Amygdala (tissue), 56 donors: ENCODE measurements at regions not wholly inside any gene's neighbourhood (a gene's known extent, or its start where the extent isn't known, plus 50 kb on each side); places are given as distances from the start of the nearest gene placed in this dataset.
"Not testable (repeated sequence)": the region's sequence is repeated elsewhere in the genome, so short reads cannot be mapped to it uniquely, and the experiment has no call there.

Experiments used
- DNase-seq, 56 donors: peaks; one replicate each; lab custom pipeline; 2025; lab: John Stamatoyannopoulos, UW

DNA sequence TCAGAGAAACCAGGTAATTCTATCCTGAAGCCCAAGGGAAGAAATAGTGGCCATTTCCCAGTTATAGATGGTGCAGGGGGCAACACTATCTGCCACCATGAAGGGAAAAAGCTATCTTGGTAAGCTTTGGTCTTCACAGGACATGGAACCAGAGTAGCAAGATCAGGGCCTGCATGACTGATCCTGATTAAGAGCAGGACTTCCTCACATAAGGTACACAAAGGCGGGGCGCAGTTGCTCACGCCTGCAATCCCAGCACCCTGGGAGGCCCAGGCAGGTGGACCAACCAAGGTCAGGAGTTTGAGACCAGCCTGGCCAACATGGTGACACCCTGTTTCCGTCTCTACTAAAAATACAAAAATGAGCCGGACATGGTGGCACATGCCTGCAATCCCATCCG lies 148.4 kb upstream of the USP9X start:
- no peak for DNase-seq

- no peak for DNase-seq
Measured at GRCh38 chrX:40938423-40938822, 146.8 kb upstream of the USP9X start.

GRCh38 chrX:40943093-40943641 lies 142.1 kb upstream of the USP9X start:
- no peak for DNase-seq

DNA sequence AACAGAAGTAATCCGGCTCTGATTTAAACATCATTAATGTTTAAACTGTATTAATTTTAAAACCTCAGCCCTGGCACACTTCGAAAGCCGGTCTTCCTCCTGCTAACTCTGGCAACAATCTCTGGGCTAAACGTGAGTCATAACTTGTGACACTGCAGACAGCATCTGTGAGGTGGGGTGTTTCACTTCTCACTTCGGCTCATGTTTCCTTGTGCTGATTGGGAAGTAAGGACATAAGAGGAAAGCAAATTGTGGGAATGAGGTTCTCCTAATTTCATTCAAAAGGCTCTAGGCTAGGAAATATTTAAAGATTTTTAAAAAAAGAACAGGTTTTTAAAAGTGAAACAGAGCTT lies 139.9 kb upstream of the USP9X start:
- peak in 5 of 56 donors; percentile 0 to 5 (median 2) for DNase-seq

DNA sequence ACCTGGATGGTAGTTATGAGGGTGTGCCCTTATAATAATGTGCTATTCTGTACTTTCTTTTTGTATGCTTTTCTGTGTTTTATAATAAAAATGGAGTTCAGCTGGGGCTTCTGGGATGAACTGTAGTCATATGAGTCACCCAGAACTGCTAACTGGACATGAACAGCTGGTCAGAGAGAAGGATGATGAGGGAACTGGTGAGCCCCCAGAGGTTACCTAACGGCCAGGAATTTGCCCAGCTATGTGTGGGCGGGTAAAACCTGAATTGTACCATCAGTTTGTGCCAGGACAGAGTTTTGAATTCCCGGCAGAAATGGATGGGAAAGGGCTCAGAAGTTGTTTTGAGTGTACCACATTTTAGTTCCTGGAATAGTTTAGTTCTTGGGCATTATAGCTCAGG lies 138.0 kb upstream of the USP9X start:
- no peak for DNase-seq

DNA sequence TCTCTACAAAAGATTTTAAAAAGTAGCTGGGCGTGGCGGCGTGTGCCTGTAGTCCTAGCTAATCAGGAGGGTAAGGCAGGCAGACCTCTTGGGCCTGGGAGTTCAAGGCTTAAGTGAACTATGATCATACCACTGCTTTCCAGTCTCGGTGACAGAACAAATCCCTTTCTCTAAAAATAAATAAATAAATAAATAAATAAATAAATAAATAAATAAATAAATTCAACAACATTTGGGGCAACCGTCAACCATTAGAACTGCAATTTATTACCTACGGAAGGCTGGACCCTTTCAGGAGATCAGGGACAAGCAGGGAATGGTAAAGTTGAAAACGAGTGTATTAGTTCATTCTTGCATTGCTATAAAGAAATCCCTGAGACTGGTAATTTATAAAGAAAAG lies 136.2 kb upstream of the USP9X start:
- no peak for DNase-seq

- no peak for DNase-seq
Measured at GRCh38 chrX:40950546-40950945, 134.7 kb upstream of the USP9X start.

DNA sequence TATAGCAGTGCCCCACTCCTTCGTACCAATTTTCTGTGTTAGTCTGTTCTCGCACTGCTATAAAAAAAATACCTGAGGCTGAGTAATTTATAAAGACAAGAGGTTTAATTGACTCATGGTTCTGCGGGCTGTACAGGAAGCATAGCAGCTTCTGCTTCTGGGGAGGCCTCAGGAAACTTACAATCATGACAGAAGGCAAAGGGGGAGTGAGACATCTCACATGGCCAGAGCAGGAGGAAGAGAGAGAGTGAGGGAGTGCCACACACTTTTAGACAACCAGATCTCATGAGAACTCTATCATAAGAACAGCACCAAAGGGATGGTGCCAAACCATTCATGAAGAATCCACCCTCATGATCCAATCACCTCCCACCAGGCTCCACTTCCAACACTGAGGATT lies 133.8 kb upstream of the USP9X start:
- not testable (repeated sequence) for DNase-seq

DNA sequence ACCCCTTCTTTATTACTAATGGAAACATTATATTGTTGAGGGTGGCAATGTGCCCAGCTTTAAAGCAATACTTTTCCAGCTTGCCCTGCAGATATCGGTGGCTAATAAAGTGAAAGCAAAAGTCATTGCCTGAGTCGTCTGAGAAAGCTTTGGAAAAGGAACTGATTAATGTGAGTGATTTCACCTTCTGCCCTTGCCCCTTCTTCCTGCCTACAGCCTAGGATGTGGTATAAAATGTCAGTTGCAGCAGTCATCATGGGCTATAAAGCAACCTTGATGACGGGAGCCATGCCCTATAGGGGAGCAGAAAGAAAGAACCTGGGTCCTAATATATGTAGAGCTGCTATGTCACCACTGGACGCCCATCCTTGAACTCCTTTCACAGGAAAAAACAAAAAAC lies 132.4 kb upstream of the USP9X start:
- no peak for DNase-seq

DNA sequence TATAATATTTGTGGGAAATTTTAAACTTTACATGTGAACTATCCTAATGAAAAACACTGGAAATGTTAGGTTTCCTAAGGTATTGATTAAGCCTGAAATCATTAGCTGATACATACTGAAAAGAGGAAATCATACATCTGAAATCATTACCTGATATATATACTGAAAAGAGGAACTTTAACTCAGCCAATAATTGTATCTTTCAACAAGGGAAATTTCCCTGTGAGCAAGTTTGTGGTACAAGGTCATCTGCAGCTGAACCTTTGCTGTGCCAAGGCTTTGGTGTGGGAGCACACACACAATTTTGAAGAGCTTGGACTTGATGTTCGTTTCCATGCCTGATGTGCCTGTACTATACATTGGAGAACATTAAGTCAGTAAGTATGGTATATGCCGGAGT lies 131.9 kb upstream of the USP9X start:
- DNase-seq, result no peak

- DNase-seq, result no peak
Measured at GRCh38 chrX:40960041-40960440, 125.2 kb upstream of the USP9X start.

GRCh38 chrX:40962793-40963407 lies 122.3 kb upstream of the USP9X start:
- DNase-seq, result no peak

GRCh38 chrX:40964008-40964407 lies 121.2 kb upstream of the USP9X start:
- DNase-seq, result no peak

GRCh38 chrX:40964633-40965586 lies 120.3 kb upstream of the USP9X start:
- DNase-seq, result no peak

DNA sequence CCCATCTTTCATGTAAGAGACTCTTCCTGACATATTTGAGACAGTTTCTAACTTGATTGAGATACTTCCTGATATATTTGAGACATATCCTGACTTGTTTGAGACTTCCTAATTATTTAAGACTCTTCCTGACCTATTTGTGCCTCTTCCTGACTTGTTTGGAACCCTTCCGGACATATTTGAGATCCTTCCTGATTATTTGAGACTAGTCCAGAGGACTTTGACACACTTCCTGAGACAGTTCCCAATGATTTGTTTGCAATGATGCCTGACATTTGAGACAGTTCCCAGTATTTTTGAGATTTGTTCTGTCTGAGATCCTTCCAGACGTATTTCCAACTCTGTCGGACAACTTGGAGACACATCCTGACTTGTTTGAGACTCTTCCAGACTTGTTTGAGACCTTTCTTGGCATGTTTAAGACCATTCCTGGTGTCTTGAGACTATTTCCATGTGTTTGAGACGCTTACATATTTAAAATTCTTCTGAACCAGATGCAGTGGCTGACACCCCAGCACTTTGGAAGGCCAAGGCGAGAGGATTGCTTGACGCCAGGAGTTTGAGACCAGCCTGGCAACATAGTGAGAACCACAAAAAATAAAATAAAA lies 118.9 kb upstream of the USP9X start:
- DNase-seq, result no peak

DNA sequence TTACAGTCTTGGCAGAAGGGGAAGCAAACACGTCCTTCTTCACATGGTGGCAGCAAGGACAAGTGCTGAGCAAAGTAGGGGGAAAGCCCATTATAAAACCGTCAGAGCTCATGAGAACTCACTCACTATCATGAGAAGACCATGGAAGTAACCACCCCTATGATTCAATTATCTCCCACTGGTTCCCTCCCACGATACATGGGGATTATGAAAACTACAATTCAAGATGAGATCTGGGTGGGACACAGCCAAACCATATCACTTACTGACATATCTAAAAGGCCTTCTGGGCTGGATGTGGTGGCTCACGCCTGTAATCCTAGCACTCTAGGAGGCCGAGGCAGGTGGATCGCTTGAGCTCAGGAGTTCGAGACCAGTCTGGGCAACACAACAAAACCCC lies 117.1 kb upstream of the USP9X start:
- no peak for DNase-seq

DNA sequence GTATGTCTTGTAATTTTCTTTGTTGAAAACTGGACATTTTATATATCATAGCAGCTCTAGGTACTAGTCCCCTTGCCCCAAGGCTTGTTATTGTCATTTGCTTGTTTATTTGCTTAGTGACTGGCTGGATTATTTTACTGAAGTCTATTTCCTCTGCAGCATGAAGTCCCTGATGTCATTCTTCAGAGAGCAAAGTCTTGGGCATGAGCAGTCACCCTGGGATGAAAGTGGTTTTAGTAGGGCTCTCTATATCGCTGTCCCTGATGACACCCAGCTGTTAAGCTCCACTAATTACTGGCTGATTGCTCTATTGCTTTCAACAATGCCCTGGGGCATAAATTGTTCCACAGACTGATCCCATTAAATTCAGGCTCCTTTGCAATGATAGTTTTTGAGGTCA lies 113.5 kb upstream of the USP9X start:
- DNase-seq, result no peak

DNA sequence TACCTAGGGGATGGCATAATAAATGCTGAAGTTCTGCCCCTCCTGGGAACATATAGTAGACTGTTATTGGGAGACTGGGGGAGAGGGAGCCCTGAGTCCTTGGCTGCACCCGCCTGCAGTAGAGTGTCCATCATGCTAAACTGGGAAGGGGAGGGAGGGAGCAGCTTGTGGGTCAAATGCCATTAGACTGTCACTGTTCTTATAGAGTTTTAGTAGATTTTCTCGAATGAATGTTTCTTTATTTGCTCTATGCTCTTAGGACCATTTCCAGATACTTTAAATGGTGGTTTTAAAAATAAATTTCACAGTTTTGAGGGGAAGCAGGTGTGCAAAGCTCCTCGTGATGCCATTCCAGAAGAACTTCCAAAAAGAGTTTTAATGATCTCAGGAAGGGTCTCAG lies 111.6 kb upstream of the USP9X start:
- no peak for DNase-seq

DNA sequence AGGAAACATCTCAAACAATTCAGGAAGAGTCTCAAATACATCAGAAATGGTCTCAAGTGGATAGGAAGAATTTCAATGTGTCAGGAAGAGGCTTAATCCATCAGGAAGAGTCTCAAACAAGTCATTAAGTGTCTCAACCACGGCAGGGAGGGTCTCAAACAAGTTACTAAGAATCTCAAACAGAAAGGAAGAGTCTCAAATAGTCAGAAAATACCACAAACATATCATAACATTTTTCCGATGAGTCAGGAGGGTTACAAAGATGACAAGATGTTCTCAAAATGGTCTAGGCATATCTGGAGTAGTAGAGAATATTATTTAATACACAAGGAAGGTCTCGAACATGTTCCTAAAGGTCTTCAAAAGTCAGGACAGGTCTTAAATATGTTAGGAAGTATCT lies 109.3 kb upstream of the USP9X start:
- no peak for DNase-seq

DNA sequence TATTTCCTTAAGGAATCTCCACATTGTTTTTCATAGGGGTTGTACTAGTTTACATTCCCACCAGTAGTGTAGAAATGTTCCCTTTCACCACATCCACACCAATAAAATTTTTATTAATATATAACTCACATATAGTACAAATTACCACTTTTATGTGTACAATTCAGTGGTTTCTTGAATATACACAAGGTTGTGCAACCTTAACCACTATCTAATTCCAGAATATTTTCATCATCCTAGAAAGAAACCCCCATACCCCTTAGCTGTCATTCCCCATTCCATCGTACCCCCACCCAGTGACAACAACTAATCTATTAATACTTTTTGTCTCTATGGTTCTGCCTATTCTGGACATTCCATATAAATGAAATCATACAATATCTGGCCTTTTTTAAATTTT lies 108.3 kb upstream of the USP9X start:
- no peak for DNase-seq

DNA sequence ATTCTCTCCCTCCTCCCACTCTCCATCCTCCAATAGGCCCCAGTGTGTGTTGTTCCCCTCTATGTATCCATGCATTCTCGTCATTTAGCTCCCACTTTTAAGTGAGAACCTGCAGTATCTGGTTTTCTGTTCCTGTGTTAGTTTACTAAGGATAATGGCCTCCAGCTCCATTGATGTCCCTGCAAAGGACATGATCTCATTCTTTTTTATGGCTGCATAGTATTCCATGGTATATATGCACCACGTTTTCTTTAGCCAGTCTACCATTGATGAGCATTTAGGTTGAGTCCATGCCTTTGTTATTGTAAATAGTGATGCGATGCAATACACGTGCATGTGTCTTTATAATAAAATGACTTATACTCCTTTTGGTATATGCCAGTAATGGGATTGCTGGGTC lies 100.3 kb upstream of the USP9X start:
- no peak for DNase-seq

DNA sequence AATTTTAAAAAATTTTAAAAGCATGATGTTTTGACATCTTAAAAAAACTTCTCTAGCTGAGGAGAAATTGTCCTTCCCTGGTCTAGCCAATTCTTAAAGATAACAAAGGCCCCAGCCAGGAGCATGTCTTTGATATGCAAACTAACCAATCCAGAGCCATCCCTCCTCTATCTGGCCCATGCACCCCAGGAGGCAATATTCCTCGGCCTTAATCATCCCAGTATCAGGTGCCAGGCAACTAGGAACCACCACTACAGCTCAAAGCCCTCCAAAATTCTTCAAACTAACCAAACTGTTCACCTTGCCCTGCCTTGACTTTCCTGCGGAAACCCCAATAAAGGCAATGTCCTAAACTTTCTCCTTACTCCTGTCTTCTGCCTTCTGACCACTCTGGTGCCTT lies 97.8 kb upstream of the USP9X start:
- no peak for DNase-seq
